Activated CD4-positive, alpha-beta T cell treated with anti-CD3 and anti-CD28 coated beads, Interleukin-2, amount 50 U/mL, for 1 hour (primary cell): ENCODE measurements at regions not wholly inside any gene's neighbourhood (a gene's known extent, or its start where the extent isn't known, plus 50 kb on each side); places are given as distances from the start of the nearest gene placed in this dataset.

ENCODE experiments used
- DNase-seq: peaks from one replicate; pipeline ENCODE4 v3.0.0-alpha.2; 2020

DNA sequence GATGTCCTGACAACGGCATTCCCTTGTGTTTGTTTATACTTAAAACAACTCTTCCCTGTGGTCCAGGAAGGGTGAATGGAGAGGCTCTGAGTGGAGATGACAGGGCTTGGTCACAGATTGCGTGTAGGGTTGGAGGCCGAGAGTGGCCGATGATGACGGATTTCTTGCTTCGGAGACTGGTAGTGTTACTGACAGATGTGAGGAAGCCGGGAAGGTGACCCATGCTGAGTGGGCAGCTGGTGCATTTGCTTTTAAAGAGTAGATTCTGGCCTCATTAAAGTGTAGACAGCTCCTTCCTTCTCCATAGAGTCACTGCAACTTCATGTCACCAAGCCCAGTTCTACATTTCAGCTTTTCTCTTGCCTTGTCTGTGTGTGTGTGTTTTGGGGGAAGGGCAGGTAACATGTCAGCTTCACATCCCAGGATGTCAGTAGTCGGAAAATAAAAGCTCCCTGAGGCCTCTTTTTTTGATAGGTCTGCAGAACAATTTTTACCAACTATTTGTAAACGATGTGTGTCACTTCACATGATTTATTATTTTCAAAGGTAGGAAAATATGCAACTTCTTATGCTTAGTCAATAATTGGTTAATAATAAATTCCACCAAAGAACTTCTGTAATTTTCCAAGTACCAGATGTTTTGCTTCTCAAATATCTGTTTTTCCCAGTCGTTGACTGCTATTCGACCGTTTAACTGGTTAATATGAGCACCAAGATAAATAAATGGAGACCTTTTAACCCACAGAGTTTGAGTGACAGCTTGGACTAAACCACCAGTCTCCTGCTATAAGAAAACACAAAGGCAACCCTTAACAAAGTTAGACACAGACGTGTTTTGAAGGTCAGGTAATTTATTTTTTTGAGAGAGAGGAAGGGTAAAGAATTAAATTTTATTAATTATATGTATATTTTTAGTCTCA, 436.9 kb downstream of the SLC4A3 start:
- DNase-seq, result no peak

- DNase-seq, result no peak
Measured at GRCh38 chr2:220065581-220065980, 438.2 kb downstream of the SLC4A3 start.

DNA sequence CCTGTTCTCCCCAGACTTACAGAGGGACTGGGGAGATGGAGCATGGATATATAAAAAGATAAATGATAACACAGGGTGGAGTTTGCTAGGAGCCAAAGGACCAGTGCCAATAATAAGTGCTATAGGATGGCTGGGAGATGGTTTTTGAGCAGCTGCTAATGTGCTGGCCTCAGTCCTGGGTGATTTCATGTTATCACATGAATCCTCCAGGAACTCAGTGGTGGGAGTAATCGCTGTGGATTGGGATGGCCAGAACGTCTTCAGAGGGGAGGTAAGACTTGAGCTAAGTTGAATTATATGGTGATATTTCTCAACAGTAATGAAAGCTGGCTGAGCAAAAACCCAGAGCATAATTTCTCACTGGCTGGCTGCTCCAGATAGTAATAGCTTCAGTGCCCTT, 441.4 kb downstream of the SLC4A3 start:
- DNase-seq, result no peak

DNA sequence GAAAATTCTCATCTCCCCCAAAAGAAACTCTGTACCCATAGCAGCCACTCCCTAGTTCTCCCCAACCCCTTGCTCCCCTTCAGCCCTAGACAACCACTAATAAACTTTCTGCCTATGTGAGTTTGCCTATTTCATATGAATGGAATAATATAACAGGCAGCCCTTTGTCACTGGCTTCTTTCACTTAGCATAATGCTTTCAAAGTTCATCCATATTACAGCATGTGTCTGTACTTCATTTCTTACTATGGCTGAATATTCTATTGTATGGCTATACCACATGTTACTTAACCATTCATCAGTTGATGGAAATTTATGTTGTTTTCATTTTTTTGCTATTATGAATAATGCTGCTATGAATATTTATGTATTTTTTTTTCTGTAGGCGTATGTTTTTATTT, 442.9 kb downstream of the SLC4A3 start:
- DNase-seq, result no peak

DNA sequence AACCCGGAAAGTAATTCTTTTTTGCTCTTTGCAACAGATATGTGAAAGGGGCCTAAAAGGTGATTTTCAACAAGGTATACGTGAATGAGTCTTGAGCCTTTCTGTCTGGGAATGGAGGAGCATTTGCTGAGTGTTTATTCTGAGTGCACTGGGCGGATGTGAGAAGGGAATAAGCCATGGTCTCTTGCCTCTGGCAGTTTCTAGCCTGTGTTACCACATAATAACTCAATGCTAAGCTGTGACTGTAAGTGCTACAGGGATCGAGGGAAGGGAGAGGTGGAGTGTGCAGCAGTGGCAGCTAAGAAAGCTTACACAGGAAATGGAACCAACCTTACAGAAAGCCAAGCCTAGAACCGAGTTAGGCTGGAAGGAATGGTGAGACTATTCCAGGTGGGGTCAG, 444.3 kb downstream of the SLC4A3 start:
- no peak for DNase-seq

- no peak for DNase-seq
Measured at GRCh38 chr2:220072669-220073220, 445.3 kb downstream of the SLC4A3 start.

DNA sequence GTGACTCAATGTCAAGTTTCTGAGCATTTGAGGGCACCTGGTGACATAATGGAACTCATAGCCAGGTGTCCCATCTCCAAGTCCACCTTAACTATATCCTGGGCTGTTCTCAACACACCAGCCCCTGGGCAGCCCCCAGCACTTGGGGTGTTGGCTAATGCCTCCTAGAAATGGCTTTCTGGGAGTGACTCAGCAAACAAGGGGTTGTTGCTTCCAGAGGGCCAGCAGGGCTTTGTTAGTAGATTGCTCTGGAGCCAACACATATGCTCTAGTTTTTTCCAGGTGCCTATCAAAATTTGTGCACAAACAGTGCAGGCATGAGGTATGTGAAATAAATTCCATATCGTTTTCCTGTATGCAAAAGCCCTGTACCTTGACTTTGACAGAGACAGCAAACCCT, 448.4 kb downstream of the SLC4A3 start:
- DNase-seq, result no peak

- DNase-seq, result no peak
Measured at GRCh38 chr2:220076734-220077133, 449.3 kb downstream of the SLC4A3 start.

GRCh38 chr2:220077488-220077887, 450.1 kb downstream of the SLC4A3 start:
- no peak for DNase-seq

GRCh38 chr2:220078439-220078838, 451.0 kb downstream of the SLC4A3 start:
- no peak for DNase-seq

GRCh38 chr2:220079595-220079994, 452.2 kb downstream of the SLC4A3 start:
- DNase-seq, result no peak

- no peak for DNase-seq
Measured at GRCh38 chr2:220081171-220081570, 453.7 kb downstream of the SLC4A3 start.

- no peak for DNase-seq
Measured at GRCh38 chr2:220090050-220090449, 462.6 kb downstream of the SLC4A3 start.

DNA sequence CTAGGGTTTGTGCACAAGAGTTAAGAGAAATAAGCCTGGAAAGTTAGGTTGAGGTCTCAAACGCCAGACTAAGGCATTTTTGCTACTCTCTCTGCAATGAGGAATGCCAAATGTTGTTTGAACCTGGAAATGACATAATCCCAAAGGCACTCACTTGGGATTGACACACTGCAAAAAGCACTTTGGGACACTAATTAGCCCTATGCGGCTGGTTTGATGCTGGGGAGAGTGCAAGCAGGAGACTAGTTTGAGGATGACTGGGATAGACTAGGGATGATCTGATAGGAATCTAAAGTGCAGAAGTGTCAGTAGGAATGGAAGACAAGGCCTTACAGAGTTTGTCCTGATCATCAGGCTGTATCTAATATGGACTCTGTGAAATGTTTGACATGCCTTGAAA, 469.0 kb downstream of the SLC4A3 start:
- no peak for DNase-seq

DNA sequence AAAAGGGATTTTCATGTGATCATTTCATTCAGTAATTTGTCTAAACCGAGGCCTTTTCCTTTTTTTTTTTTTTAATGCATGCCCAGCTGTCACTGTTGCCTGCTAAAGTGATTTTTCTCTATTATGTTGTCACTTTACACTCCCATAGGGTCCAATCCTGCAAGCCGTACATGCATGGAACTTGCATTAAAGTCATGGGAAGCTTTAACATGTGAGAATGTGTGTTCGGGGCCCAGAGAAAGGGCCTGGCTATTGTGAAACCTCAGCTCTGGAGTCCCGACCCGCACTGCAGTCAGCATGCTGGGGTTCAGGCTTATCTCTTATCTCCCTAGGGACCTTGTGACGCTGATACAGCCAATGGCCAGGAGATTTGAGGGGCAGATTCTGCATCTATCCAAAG, 474.6 kb downstream of the SLC4A3 start:
- DNase-seq, result no peak

- no peak for DNase-seq
Measured at GRCh38 chr2:220103596-220103995, 476.2 kb downstream of the SLC4A3 start.

GRCh38 chr2:220104871-220105351, 477.5 kb downstream of the SLC4A3 start:
- DNase-seq, result no peak

GRCh38 chr2:220106065-220106464, 478.6 kb downstream of the SLC4A3 start:
- DNase-seq, result no peak

- no peak for DNase-seq
Measured at GRCh38 chr2:220107380-220107791, 480.0 kb downstream of the SLC4A3 start.

DNA sequence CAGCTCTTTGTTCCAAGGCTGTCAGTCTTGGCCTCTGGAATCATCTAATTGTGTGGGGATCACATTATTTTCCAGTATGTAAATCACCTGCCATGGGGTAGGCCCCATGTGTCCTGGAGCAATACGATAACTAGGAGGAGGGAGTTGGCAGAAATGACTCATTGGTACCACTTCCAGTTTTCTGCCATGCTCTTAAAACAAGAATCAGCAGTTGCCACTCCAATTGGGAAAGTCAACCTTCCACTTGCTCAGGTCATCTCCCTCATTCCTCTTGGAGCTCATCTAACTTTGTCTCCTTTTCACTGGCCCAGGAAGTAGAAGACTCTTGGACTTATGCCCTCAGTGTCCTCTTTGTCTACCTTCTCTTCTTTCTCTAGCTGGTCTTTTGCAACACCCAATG, 487.0 kb downstream of the SLC4A3 start:
- no peak for DNase-seq

DNA sequence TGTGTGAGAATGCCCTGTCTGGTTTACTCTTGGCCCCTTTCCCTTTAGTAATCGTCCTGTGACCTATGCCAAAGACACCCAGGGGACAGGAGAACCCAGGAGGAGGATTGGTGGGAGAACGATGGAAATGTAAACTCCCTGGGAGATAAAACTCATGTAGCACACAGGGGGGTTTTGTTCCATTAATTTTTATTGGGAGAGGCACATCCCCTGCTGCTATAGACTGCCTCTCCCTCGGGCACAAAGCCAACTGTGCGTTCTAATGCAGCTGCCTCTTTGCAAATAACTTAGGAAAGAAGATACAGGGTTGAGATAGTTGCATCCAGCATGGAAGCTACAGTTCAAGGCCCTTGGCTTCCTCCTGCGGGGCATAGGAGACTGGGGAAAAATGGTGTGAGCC, 489.6 kb downstream of the SLC4A3 start:
- no peak for DNase-seq

DNA sequence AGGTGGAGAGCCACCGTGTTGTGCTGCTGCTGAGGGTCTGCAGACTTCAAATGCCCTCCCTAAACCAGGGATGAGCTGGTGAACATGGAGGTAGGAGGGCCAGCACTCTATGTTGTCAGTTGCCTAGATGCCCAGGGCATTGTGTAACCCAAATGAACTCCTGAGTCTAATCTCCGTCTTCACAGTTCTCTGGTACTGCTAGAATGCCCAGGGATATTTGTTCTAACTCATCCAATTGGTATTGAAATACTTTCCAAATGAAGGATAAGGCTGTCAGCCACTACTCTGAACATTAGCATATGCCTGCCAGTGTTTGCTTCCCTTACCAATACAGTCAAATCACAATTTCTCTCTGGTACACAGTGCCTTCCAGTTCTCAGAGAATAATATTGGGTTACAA, 492.6 kb downstream of the SLC4A3 start:
- DNase-seq, result no peak

DNA sequence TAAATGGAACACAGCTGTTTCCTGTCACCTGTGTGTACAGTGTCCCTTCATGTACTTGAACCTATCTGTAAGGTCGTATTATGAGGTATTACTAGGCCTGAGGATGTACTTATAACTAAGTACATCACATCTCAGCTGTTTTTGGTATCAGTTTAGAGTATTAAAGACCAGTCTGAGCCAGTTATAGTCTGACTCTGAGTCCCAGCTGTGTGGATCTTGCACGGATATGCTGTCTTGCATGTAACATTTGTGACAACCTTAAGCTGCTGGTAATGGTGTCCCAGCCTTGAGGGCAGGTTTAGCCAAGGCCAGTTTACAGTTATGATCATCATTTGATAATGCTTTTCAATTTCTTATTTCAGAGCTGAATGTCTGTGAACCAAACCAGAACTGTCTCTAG, 496.3 kb downstream of the SLC4A3 start:
- DNase-seq, result no peak

GRCh38 chr2:220125551-220125950, 498.1 kb downstream of the SLC4A3 start:
- DNase-seq, result no peak

GRCh38 chr2:220127311-220127710, 499.9 kb downstream of the SLC4A3 start:
- no peak for DNase-seq
